ENCODE measurements at regions not wholly inside any gene's neighbourhood (a gene's known extent, or its start where the extent isn't known, plus 50 kb on each side); places are given as distances from the start of the nearest gene placed in this dataset.

DNA sequence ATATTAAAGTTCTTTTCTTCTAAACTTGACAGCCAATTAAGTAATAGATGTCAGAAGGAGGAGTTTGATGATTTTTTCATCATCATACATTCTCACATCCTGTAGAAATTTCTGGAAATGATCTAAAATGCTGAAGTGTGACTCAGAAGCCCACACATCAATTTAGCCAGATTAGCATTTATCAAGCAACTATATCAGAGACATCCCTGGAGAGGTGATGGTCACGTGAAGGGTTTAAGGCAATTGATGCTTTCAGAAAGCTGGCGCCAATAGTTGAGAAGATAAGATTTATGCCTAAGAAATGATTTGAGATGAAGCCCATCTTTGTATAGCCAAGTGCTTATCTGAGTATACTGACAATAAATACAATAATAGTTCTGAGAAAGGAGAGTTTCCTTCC, 162.9 kb upstream of the RORB start:
- TF ChIP-seq, protein P1, sequence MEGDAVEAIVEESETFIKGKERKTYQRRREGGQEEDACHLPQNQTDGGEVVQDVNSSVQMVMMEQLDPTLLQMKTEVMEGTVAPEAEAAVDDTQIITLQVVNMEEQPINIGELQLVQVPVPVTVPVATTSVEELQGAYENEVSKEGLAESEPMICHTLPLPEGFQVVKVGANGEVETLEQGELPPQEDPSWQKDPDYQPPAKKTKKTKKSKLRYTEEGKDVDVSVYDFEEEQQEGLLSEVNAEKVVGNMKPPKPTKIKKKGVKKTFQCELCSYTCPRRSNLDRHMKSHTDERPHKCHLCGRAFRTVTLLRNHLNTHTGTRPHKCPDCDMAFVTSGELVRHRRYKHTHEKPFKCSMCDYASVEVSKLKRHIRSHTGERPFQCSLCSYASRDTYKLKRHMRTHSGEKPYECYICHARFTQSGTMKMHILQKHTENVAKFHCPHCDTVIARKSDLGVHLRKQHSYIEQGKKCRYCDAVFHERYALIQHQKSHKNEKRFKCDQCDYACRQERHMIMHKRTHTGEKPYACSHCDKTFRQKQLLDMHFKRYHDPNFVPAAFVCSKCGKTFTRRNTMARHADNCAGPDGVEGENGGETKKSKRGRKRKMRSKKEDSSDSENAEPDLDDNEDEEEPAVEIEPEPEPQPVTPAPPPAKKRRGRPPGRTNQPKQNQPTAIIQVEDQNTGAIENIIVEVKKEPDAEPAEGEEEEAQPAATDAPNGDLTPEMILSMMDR (conservative IDR thresholded peaks at IDR 0.05; ENCODE audit: low read length), result no peak
- no peak for TF ChIP-seq EZH2phosphoT487 (IDR thresholded peaks at IDR 0.05; ENCODE audit: borderline replicate concordance)
- Histone ChIP-seq H3K9me3 (ENCODE audit: insufficient read depth, low read depth, low read length) (no peaks in the 10 kb centered on the region), H3K27me3 (ENCODE audit: insufficient read depth, low read length, poor library complexity, severe bottlenecking) (no peaks in the 10 kb centered on the region), H3K9ac (ENCODE audit: low read depth, low read length, poor library complexity, severe bottlenecking) (peak overlapping the region; percentile 73), H3K4me1 (ENCODE audit: insufficient read depth, low read length, poor library complexity, severe bottlenecking) (peaks cover 94% of the 10 kb centered on the region), H3K4me2 (ENCODE audit: low read depth, low read length, poor library complexity, severe bottlenecking) (peak overlapping the region; percentile 81), H3K79me2 (ENCODE audit: insufficient read depth, low read length) (no peaks in the 10 kb centered on the region), H3K9me2 (replicated peaks; ENCODE audit: low read depth, low read length) (no peaks in the 10 kb centered on the region), H3K4me3 (ENCODE audit: low read length, poor library complexity, severe bottlenecking) (peak overlapping the region; percentile 61), H4K20me1 (ENCODE audit: insufficient read depth, low read length, poor library complexity, severe bottlenecking) (no peaks in the 10 kb centered on the region), H2AFZ (ENCODE audit: low read length) (no peak overlapping the region), H3F3A (ENCODE audit: low read depth) (peaks cover 5% of the 10 kb centered on the region), H3K36me3 (ENCODE audit: insufficient read depth, low read length) (no peaks in the 10 kb centered on the region)

DNA sequence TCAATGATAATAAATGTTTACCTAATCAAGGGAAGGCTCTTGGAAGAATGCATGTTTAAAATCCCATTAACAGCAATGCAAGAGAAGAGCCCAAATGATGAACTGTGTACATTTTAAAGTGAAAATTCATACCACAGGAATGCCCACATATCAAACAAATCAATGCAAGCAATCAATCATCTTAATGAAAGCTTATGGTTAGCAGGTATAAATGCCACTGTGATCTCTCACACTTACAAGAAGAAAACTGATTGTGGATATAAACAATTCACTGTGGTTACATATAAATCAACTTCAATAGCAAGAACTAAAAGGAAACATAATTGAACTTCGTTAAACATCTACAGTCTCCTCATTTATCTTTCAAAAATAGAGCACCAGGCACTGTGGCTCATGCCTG, 161.0 kb upstream of the RORB start:
- no peaks in the 10 kb centered on the region for H3K9me3 ChIP-seq (ENCODE audit: insufficient read depth, low read depth, low read length)
- no peak overlapping the region for H3K4me3 ChIP-seq (ENCODE audit: low read length, poor library complexity, severe bottlenecking)

DNA sequence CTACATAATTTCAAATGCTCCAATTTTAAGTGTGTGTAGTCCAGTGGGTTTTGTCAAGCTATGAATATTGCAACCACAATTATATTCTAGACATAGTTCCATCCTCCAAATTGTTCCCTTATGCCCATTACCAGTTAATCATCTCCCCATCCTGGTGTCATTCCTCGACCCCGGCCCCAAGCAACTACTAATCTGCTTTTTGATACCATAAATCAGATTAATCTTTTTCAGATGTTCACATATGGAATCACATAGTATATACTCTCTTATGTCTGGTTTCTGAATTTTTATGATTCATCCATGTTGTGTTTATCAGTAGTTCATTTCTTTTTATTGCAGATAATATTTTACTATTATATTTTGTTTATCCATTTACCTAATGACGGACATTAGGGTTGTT, 148.4 kb upstream of the RORB start:
- Histone ChIP-seq H3F3A (ENCODE audit: low read depth) (no peaks in the 10 kb centered on the region), H3K36me3 (ENCODE audit: insufficient read depth, low read length) (no peaks in the 10 kb centered on the region), H3K4me3 (ENCODE audit: low read length, poor library complexity, severe bottlenecking) (no peak overlapping the region), H3K9me3 (ENCODE audit: insufficient read depth, low read depth, low read length) (no peaks in the 10 kb centered on the region), H4K20me1 (ENCODE audit: insufficient read depth, low read length, poor library complexity, severe bottlenecking) (no peaks in the 10 kb centered on the region), H3K9me2 (replicated peaks; ENCODE audit: low read depth, low read length) (no peaks in the 10 kb centered on the region), H3K4me1 (ENCODE audit: insufficient read depth, low read length, poor library complexity, severe bottlenecking) (no peaks in the 10 kb centered on the region), H3K9ac (ENCODE audit: low read depth, low read length, poor library complexity, severe bottlenecking) (no peak overlapping the region), H3K27me3 (ENCODE audit: insufficient read depth, low read length, poor library complexity, severe bottlenecking) (no peaks in the 10 kb centered on the region), H3K79me2 (ENCODE audit: insufficient read depth, low read length) (no peaks in the 10 kb centered on the region), H2AFZ (ENCODE audit: low read length) (no peak overlapping the region), H3K4me2 (ENCODE audit: low read depth, low read length, poor library complexity, severe bottlenecking) (no peak overlapping the region)
- TF ChIP-seq EZH2phosphoT487 (IDR thresholded peaks at IDR 0.05; ENCODE audit: borderline replicate concordance), result no peak
- TF ChIP-seq, protein P1 (conservative IDR thresholded peaks at IDR 0.05; ENCODE audit: low read length), result no peak

More for the DNA sequence above, 161.0 kb upstream of the RORB start:
- Histone ChIP-seq H2AFZ (ENCODE audit: low read length) (no peak overlapping the region), H3K27me3 (ENCODE audit: insufficient read depth, low read length, poor library complexity, severe bottlenecking) (no peaks in the 10 kb centered on the region), H3K4me1 (ENCODE audit: insufficient read depth, low read length, poor library complexity, severe bottlenecking) (peaks cover 84% of the 10 kb centered on the region), H3K79me2 (ENCODE audit: insufficient read depth, low read length) (no peaks in the 10 kb centered on the region), H3F3A (ENCODE audit: low read depth) (peaks cover 5% of the 10 kb centered on the region), H3K9me2 (replicated peaks; ENCODE audit: low read depth, low read length) (no peaks in the 10 kb centered on the region), H3K36me3 (ENCODE audit: insufficient read depth, low read length) (no peaks in the 10 kb centered on the region), H3K9ac (ENCODE audit: low read depth, low read length, poor library complexity, severe bottlenecking) (no peak overlapping the region), H3K4me2 (ENCODE audit: low read depth, low read length, poor library complexity, severe bottlenecking) (no peak overlapping the region), H4K20me1 (ENCODE audit: insufficient read depth, low read length, poor library complexity, severe bottlenecking) (no peaks in the 10 kb centered on the region)
- TF ChIP-seq, protein P1 (conservative IDR thresholded peaks at IDR 0.05; ENCODE audit: low read length), result no peak
- TF ChIP-seq EZH2phosphoT487 (IDR thresholded peaks at IDR 0.05; ENCODE audit: borderline replicate concordance), result no peak

Data from Loucy (cell line).